ENCODE measurements at regions not wholly inside any gene's neighbourhood (a gene's known extent, or its start where the extent isn't known, plus 50 kb on each side); places are given as distances from the start of the nearest gene placed in this dataset.
"Not testable (repeated sequence)": the region's sequence is repeated elsewhere in the genome, so short reads cannot be mapped to it uniquely, and the experiment has no call there.

DNA sequence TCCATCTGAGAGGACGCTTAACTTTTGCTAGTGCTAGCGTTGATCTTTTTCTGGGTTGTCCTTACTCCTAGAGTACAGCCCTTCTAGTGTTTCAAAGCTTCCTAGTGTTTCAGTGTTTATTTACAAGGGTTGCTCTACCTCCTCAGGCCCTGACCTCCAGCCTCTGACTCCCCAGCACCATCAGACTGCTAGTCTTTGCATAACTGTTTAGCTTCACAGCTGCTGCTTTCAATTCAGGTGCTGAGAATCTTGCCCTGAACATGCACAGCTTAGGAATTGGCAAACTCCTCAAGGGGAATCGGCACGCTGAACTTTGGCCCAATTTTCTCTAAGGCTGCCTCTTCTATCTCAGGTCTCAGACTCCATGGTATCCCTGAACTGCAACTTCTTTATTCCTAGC lies 52.9 kb downstream of the OR52B4 start:
- not testable (repeated sequence) for DNase-seq (ENCODE audit: low spot score)

DNA sequence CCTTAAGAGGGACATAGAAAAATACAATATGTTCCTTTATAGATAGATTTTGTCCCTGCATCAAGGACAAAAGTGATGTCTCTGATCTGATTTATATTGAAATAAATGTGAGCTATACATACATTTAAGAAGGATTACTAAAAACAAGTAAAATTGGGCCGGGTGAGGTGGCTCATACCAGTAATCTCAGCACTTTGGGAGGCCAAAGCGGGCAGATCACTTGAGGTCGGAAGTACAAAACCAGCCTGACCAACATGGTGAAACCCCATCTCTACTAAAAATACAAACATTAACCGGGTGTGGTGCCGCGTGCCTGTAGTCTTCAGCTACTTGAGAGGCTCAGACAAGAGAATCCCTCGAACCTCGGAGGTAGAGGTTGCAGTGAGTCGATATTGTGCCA lies 91.0 kb downstream of the OR52B4 start:
- not testable (repeated sequence) for DNase-seq (ENCODE audit: low spot score)

DNA sequence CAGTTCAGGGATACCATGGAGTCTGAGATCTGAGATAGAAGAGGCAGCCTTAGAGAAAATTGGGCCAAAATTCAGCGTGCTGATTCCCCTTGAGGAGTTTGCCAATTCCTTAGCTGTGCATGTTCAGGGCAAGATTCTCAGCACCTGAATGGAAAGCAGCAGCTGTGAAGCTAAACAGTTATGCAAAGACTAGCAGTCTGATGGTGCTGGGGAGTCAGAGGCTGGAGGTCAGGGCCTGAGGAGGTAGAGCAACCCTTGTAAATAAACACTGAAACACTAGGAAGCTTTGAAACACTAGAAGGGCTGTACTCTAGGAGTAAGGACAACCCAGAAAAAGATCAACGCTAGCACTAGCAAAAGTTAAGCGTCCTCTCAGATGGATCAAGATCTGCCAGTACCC lies 117.1 kb downstream of the OR52B4 start:
- not testable (repeated sequence) for DNase-seq (ENCODE audit: low spot score)

DNA sequence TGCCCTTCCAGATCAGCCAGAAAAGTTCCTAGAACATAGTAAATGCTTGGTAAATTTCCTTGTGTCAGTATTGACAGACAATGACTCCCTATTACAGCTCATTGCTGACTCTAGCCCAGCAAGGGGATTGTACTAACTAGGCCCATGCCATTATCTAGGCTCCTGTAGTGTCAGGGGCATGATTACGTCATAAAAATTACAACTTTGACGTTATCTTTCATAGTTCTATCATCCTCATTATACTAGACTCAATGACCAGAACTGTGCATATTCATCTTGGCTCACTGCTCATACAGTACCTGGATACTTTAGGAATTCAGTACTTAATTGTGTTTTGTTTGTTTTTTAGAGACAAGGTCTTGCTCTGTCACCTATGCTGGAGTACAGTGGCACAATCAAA lies 118.7 kb downstream of the OR52B4 start:
- not testable (repeated sequence) for DNase-seq (ENCODE audit: low spot score)

DNA sequence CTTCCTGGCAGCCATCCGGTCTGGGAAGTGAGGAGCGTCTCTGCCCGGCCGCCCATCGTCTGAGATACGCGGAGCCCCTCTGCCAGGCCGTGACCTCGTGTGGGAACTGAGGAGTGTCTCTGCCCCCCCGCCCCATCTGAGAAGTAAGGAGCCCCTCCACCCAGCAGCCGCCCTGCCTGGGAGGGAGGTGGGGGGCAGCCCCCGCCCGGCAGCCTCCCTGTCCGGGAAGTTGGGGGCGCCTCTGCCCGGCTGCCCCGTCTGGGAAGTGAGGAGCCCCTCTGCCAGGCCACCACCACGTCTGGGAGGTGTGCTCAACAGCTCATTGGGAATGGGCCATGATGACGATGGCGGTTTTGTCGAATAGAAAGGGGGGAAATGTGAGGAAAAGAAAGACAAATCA lies 130.4 kb downstream of the OR52B4 start:
- DNase-seq (ENCODE audit: low spot score): not testable (repeated sequence)

DNA sequence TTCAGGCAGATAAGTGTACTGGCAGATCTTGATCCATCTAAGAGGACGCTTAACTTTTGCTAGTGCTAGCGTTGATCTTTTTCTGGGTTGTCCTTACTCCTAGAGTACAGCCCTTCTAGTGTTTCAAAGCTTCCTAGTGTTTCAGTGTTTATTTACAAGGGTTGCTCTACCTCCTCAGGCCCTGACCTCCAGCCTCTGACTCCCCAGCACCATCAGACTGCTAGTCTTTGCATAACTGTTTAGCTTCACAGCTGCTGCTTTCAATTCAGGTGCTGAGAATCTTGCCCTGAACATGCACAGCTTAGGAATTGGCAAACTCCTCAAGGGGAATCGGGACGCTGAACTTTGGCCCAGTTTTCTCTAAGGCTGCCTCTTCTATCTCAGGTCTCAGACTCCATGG lies 124.3 kb downstream of the RRM1 start:
- not testable (repeated sequence) for DNase-seq (ENCODE audit: low spot score)

DNA sequence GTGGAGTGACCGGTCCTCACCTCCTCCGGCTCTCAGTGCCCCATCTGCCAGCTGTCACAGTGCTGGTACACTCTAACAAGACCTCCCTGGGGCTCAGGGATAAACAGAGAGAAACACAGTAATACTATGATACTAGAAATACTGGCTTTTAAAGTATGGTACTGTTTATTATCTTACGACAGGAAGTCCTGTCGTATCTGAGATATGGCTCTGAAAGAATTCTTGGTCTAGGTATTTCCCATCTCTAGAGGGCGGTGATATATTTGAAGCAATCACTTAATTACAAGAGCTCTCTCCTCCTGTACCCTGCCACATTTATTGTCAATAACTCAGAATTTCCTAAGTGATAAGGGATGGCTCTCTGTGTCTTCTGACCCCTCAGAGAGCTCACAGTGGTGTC lies 119.1 kb downstream of the RRM1 start:
- no peak for DNase-seq (ENCODE audit: low spot score)

DNA sequence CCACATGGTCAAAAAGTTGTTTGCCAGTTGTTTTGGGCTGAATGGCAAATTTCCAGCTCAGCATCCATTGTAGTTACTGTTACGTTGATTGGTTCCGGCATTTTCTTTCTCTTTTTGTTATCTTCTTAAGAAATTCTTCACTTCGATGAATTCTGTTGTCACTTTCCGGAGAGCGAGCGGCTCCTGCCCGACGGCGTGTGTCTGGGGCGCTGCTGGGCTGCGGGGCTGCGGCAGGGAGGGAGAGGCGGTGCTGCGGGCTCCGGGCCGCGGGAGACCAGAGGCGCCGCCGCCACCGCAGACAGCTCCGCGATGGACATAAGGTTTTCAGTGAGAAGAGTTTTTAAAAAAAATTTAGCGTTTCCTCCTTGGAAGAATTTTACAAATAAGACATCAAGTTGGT lies 117.4 kb downstream of the RRM1 start:
- no peak for DNase-seq (ENCODE audit: low spot score)

DNA sequence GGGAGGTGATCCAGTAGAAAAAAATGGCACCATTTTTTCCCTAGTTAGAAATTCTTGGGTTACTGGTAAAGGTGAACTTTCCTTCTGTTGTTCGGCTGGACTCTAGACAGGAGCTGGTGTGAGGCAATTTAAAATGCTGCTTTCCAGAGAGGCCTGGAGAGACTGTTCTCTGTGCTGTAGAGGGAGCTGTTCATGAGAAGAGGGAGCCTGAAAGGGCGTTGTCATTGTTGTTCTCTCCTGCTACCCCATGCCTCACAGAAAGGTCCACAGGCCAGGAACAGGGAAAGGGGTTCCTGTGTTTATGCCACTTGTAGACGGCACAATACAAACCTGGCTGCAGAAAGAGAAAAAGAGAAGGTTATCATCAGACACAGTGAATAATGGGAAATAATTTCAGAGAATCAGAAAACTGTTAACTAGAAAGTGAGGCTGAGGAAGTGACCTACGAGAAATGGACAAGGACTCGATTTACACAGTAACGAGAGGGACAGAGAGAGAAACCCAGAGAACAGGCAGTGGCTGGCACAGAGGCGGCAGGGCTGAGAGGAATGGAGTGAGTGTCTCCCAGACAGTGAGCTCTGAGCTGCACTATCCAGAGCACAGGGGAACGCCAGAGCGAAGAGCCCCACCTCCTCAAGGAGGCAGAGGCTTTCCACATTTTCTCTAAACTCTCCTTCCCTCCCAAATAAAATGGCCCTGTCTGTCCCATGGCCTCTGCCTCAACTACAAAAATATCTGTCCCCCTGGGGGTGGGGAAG lies 109.2 kb downstream of the RRM1 start:
- no peak for DNase-seq (ENCODE audit: low spot score)

DNA sequence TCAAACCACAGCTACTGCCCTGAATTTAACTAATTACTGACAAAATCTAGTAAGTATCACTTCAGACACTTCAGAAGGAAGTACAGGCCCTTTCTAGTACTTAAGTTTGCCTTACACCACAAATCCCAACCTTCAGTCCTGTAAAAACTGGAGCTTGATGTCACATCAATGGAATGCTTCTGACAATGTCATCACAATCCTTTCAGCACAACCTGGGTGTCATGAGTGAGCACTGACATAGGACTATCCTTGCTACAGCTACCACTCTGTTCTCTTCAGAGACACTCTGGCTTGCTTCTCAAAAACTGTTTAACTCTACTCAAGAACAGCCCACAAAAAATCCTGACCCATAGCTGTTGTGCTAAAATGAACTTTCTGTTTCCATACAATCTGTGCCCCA lies 108.2 kb downstream of the RRM1 start:
- no peak for DNase-seq (ENCODE audit: low spot score)

DNA sequence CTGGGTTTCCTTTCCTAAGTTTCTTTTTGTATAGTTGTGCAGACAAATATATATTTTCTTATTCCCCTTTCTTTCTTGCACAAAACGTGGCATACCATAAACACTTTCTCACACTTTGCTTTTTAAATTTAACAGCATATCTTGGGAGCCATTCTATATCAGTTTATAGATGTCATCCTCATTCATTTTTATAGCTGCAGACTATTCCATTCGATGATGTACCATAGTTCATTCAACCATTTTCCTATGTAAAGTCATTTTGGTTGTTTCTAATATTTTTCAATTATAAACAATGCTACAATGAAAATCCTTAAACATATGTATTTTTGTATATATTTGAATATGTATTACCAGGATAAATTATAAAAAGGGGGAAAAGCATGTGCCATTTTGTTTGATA lies 102.5 kb downstream of the RRM1 start:
- DNase-seq (ENCODE audit: low spot score): no peak

DNA sequence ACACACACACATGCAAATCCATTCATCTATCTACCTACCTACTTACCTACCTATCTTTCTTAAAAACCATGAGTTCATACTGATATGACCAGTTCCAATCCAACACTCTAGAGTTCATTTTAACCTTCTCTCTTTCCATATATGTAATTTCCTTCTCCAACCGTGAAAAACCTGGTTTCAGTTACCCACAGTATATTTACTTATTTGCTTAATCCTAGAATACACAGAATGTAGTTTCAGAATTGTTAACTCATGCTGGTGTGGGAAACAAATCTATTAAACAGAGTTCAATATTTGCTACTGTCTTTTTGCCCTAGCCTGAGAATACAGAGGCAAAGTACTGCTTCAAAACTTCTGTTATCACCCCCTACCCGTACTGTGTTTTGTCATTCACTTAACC lies 101.3 kb downstream of the RRM1 start:
- no peak for DNase-seq (ENCODE audit: low spot score)

DNA sequence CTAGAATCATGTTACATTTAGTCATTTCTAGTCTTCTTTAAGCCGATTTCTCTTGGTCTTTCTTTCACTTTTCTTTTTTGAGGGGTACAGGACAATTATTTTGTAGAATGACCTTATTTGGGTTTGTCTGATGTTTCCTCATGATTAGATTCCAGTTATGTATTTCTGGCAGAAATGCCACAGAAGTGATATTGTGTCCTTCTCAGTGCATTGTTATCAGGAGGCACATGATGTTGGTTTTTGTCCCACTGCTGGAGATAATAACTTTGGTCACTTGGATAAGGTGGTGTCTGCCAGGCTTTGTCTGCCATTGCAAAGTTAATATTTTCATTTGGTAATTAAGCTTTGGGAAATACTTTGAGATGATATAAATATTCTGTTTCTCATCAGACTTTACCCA lies 100.3 kb downstream of the RRM1 start:
- no peak for DNase-seq (ENCODE audit: low spot score)

DNA sequence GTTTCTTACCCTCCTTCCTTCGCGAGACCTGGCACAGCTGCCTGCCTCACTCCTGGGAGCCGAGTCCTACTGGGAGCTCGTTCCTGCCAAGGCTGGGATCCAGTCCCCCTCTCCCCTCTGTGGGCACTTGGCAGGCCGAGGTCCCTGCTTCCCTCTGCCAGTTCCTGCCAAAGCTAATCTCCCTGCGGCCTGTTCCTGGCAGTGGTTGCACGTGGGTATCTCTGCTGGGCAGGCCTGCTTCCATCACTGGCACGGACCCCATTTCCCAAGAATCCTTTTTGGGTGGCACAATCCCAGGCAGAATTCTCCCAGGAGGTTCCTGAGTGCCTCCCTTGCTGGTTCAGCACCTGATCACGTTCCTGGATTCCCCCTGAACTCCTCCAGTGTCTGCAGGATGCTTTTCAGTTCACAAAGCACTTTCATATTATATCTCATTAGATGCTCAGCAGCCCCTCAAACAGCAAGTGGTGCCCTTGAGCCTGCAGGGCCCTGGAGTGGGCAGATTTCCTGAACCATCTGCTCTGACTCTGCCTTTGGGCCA lies 96.5 kb downstream of the RRM1 start:
- DNase-seq (ENCODE audit: low spot score): peak; percentile 11

DNA sequence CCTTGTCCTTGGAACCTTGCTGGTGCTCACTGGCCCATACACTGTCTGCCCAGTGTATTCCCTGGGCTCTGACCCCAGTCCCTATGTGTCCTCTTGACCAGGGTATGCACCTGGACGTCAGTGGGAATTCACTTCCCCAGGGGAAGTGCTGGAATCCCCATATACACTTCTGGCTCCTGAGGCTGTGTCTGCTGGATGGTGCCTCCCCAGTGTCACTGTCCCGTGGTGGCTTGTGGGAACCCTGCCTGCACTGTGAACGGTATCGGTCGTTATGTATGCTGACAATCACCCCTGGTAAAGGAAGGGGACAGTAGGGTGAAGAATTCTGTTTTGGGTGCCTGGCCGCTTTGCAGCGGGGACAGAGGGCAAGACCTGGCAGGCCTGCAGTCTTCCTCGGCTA lies 95.9 kb downstream of the RRM1 start:
- no peak for DNase-seq (ENCODE audit: low spot score)

DNA sequence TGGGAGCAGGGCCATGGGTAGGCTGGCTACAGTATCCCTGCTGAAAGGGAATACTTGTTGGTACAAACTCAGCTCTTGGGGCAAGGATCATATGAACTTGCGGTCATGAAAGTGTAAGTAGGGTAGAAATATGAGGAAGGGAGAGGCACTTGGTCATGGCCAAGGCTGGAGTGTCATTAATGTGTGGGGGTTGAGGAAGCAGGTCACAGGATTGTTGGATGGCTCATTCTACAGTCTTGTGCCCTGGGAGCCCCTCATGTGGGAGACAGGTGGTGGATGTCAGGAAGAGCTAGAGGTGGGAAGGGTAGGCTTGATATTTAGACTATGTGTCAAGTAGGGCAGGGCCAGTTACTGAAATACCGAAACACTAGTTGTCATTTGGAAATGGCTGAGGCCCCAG lies 95.5 kb downstream of the RRM1 start:
- DNase-seq (ENCODE audit: low spot score): no peak

All from pons (tissue), 1 donor.